SJSA1 (cell line): ENCODE measurements at regions not wholly inside any gene's neighbourhood (a gene's known extent, or its start where the extent isn't known, plus 50 kb on each side); places are given as distances from the start of the nearest gene placed in this dataset.

ENCODE experiments used
- DNase-seq, 2 experiments: peaks; one replicate each; pipeline ENCODE4 v3.0.0-alpha.2; 2015 to 2020; ENCODE audit warnings: low spot score in 2 of 2, low read depth in 1 of 2
- H3K27ac ChIP-seq: fragments of 250-450 bp; sonication (Bioruptor Pico); 2 replicates; pipeline ENCODE4 v1.5.1; 2020; ENCODE audit warnings: mild to moderate bottlenecking, moderate library complexity
- H3K27me3 ChIP-seq: fragments of 250-450 bp; sonication (Bioruptor Pico); replicated peaks from 2 replicates; pipeline ENCODE4 v1.5.1; 2020; ENCODE audit warnings: mild to moderate bottlenecking, moderate library complexity
- H3K36me3 ChIP-seq: fragments of 250-450 bp; sonication (Bioruptor Pico); 2 replicates; pipeline ENCODE4 v1.5.1; 2020; ENCODE audit warnings: mild to moderate bottlenecking
- H3K4me1 ChIP-seq: fragments of 250-450 bp; sonication (Bioruptor Pico); replicated peaks from 2 replicates; pipeline ENCODE4 v1.6.1; 2021; ENCODE audit warnings: mild to moderate bottlenecking
- H3K4me3 ChIP-seq: fragments of 250-450 bp; sonication (Bioruptor Pico); 2 replicates; pipeline ENCODE4 v1.5.1; 2020; ENCODE audit warnings: mild to moderate bottlenecking
- H3K9me3 ChIP-seq: fragments of 250-450 bp; sonication (Bioruptor Pico); replicated peaks from 2 replicates; pipeline ENCODE4 v1.5.1; 2020; ENCODE audit warnings: mild to moderate bottlenecking

DNA sequence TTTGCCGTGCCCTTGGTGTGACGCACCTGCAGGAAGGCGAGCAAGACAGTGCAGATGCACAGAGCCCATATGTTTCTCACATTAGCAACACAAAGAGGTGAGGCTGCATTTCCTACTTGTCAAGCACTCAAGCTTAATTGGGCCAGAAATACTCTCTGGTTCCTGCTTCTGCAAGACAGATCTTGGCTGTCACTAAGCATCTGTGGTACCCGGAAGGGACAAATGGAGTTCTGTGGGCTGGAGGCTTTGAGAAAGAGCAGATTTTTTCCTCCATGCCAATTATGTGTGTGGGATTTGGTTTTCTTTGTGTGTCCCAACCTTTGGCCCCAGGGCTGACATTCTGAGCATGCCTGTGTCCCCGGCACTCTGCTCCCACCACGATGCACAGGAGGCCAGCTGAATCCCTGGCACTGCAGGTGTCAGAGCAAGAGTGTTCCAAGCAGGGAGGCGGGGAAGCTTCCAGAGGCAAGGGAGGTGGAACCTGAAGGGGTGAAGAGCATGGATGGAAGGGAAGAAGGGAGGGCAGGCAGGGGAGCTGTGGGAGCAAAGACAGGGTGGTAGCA is 52.0 kb upstream of the STUM start:
- DNase-seq, result no peak
- H3K36me3 ChIP-seq, result no peaks in the 10 kb centered on the region
- H3K27me3 ChIP-seq, result peaks cover 16% of the 10 kb centered on the region
- H3K4me3 ChIP-seq, result no peak overlapping the region
- H3K27ac ChIP-seq, result no peak overlapping the region
- no peaks in the 10 kb centered on the region for H3K9me3 ChIP-seq
- H3K4me1 ChIP-seq, result no peaks in the 10 kb centered on the region

DNA sequence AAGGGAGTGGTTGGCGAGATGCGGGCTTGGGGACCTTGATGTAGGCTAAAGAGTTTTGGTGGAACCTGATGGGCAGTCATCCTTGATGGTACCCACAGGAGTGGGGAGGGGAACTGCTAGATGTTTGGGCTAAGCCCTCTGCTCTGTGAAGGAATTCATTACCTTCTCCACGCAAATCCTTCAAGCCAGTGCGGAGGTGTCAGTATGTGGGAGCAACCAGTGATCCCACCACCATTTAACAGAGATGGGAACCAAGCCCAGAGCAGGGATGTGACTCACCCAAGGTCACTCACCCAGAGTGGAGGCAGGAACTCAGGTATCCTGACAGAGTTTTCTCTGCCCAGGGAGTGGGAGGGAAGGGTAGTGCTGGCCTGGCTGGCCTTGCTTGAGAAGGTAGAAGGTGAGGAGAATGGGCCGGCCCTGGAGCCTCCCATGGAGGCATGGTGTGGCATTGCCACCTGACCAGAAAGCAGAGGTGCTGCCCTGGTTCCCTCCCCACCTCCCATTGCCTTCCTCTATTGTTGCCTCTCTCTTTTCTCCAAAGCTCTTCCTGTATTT is 51.2 kb upstream of the STUM start:
- H3K36me3 ChIP-seq, result no peaks in the 10 kb centered on the region
- no peaks in the 10 kb centered on the region for H3K9me3 ChIP-seq
- H3K4me1 ChIP-seq, result no peaks in the 10 kb centered on the region
- peak in 1 of 2 experiments; percentile 33 for DNase-seq
- peaks cover 16% of the 10 kb centered on the region for H3K27me3 ChIP-seq
- no peak overlapping the region for H3K27ac ChIP-seq
- H3K4me3 ChIP-seq, result no peak overlapping the region

DNA sequence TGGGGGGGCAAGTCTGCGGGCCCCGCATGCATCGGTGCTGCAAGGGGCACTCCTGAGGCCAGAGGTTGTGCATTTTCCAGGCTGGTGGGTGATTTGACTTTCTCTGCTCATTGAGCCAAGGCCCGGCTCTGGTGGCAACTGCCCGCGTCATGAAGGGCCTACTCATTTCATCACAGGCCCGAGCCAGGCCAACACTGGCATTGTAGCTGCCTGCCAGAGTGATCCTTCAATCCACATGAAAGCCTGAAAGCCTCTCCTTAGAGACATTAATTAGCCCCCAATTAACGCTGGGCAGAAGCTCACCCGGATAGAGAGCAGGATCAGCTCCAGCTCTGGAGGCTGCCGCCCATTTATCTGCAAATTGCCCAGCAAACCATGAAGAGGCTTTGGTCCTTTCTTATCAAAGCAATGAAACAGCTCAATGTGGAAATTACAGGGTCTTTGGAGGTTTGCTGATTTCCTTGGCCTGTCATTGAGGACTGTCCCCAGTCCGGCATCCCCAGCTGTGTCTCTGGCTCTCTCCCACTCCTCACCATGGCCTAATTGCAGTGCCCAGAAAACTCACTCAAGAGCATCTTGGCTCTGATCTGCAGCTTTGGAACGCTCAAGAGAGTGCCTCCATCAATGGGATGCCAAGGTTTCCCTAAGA is 50.4 kb upstream of the STUM start:
- H3K9me3 ChIP-seq, result no peaks in the 10 kb centered on the region
- H3K27me3 ChIP-seq, result peaks cover 18% of the 10 kb centered on the region
- H3K27ac ChIP-seq, result no peak overlapping the region
- no peaks in the 10 kb centered on the region for H3K4me1 ChIP-seq
- H3K4me3 ChIP-seq, result no peak overlapping the region
- H3K36me3 ChIP-seq, result no peaks in the 10 kb centered on the region
- peak in 1 of 2 experiments; percentile 30 for DNase-seq

DNA sequence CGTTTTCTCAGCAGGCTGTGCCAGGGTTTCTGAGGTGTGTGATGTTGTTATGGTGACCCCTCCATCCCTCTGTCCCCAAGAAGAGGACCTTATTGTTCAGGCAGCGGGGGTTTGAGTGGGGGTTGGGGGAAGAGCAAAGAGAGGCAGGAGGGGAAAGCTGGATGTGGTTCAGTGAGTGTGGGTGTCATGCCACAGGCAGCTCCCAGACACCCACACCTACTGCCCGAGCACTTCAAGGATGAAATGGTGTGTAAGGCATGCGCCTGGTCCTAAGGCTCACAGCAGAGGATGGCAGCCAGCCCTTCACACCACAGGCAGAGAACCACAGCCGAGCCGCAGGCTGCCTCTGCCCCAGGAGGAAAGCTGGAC is 49.9 kb upstream of the STUM start:
- DNase-seq, result peak in 1 of 2 experiments; percentile 18
- no peak overlapping the region for H3K27ac ChIP-seq
- no peaks in the 10 kb centered on the region for H3K9me3 ChIP-seq
- no peak overlapping the region for H3K4me3 ChIP-seq
- no peaks in the 10 kb centered on the region for H3K36me3 ChIP-seq
- H3K27me3 ChIP-seq, result peaks cover 18% of the 10 kb centered on the region
- no peaks in the 10 kb centered on the region for H3K4me1 ChIP-seq
